Epithelial cell of esophagus (primary cell): ENCODE measurements at regions not wholly inside any gene's neighbourhood (a gene's known extent, or its start where the extent isn't known, plus 50 kb on each side); places are given as distances from the start of the nearest gene placed in this dataset.

Experiments
- DNase-seq: peaks from one replicate; pipeline ENCODE4 v3.0.0; 2010; ENCODE audit warnings: low read depth
- H3K4me3 ChIP-seq: 2 replicates; pipeline ENCODE4 v1.5.1; 2011; ENCODE audit warnings: mild to moderate bottlenecking, low read length, control low read depth
- CTCF ChIP-seq: IDR thresholded peaks from 2 replicates; pipeline ENCODE4 v1.5.1; 2011; ENCODE audit warnings: low read depth, mild to moderate bottlenecking, low read length, control low read depth, inconsistent platforms; ENCODE audit not compliant: insufficient read depth; ENCODE audit errors: missing control alignments

GRCh38 chr7:53437336-53437735 lies 401.9 kb downstream of the POM121L12 start:
- no peak for TF ChIP-seq CTCF
- DNase-seq = peak; percentile 71
- H3K4me3 ChIP-seq = no peak overlapping the region

DNA sequence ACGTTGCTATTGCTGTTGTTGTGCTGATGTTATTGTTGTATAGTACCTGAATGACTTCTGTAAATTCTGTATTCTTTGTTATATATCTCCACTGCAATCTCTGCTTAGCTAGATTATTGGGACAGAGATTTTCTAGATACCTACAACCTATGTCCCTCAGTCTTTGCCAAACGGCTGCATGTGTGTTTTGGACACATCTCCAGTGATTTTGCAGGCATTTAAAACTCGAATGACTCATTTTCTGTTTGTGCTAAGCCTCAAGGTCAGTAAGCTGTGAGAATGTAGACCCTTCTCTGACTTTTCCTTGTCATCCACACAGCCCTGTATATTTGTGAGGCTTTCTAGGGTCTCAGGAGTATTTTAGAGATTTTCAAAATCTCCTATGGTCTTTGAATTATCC lies 410.7 kb downstream of the POM121L12 start:
- TF ChIP-seq CTCF = no peak
- H3K4me3 ChIP-seq = no peak overlapping the region
- no peak for DNase-seq

GRCh38 chr7:53458636-53459035 lies 423.2 kb downstream of the POM121L12 start:
- no peak for DNase-seq
- TF ChIP-seq CTCF = no peak
- H3K4me3 ChIP-seq = no peak overlapping the region

GRCh38 chr7:53466371-53466770 lies 430.9 kb downstream of the POM121L12 start:
- no peak overlapping the region for H3K4me3 ChIP-seq
- no peak for TF ChIP-seq CTCF
- DNase-seq = no peak

- no peak for TF ChIP-seq CTCF
- no peak for DNase-seq
Measured at GRCh38 chr7:53470336-53470970, 435.0 kb downstream of the POM121L12 start.

DNA sequence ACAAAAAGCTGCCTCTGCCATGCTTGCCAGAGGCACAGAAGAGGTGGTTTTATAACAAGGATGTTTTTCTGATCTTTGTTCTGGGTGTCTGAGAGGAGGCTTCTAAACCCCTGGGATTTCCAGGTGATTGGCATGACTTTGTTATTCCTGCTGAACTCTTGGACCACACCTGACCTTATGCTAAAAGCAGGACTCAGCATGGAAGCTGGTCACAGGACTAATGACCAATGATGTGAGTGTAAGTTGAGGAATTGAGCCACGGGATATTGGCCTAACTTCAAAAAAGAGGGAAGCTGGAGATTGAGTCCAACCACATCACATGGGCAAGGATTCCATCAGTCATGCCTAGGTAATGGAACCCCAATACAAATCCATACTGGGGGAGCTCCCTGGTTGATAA lies 437.9 kb downstream of the POM121L12 start:
- DNase-seq = peak; percentile 25
- TF ChIP-seq CTCF = no peak
- no peak overlapping the region for H3K4me3 ChIP-seq

More at GRCh38 chr7:53470336-53470970, 435.0 kb downstream of the POM121L12 start:
- H3K4me3 ChIP-seq = no peak overlapping the region

DNA sequence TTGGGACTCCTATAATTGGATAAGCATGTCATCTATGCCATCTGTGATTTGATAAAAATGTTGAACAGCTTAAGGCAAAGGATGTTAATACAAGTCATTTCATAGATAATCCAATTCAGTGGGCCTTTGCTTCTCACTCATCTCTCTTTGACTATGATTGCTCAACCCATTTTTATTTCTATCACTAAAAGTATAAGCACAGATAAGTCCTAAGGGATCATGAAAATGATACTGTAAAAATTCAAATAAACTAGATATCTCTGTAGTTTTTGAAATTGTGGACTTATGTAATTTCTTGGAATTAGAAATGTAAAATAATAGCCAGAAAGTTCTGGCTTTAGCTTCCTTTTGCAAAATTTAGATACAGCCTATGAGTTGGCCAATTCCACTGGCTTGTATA lies 440.3 kb downstream of the POM121L12 start:
- H3K4me3 ChIP-seq = no peak overlapping the region
- no peak for TF ChIP-seq CTCF
- no peak for DNase-seq
